Activated CD4-positive, alpha-beta memory T cell treated with anti-CD3 and anti-CD28 coated beads, Interleukin-2, amount 10 ng/mL, durations not matched to agents 7 days and 5 days (primary cell): ENCODE measurements at regions not wholly inside any gene's neighbourhood (a gene's known extent, or its start where the extent isn't known, plus 50 kb on each side); places are given as distances from the start of the nearest gene placed in this dataset.

Experiments
- CTCF ChIA-PET: fragments of 350-600 bp; sonication (Branson Sonifier 250); formaldehyde crosslinking; loops from one replicate; lab custom pipeline; 2021; ENCODE audit warnings: antibody characterized with exemption, inconsistent platforms; lab: Charles Lee
- POLR2A ChIA-PET: fragments of 350-600 bp; sonication (Branson Sonifier 250); formaldehyde crosslinking; loops from one replicate; lab custom pipeline; 2021; ENCODE audit warnings: antibody characterized with exemption; lab: Charles Lee
- DNase-seq: peaks from one replicate; pipeline ENCODE4 v3.0.0-alpha.2; 2020
- H3K27ac Mint-ChIP-seq: one replicate; pipeline ENCODE4 v1.8.0; 2021; ENCODE audit warnings: mild to moderate bottlenecking, mixed read lengths
- H3K27me3 Mint-ChIP-seq: one replicate; pipeline ENCODE4 v1.8.0; 2021; ENCODE audit warnings: mixed read lengths
- H3K36me3 Mint-ChIP-seq: one replicate; pipeline ENCODE4 v1.8.0; 2021; ENCODE audit warnings: low read depth, mixed read lengths
- H3K4me1 Mint-ChIP-seq: one replicate; pipeline ENCODE4 v1.8.0; 2021; ENCODE audit warnings: mixed read lengths
- H3K4me3 Mint-ChIP-seq: one replicate; pipeline ENCODE4 v1.8.0; 2021; ENCODE audit warnings: mild to moderate bottlenecking, mixed read lengths
- H3K9me3 Mint-ChIP-seq: one replicate; pipeline ENCODE4 v1.8.0; 2021; ENCODE audit warnings: mixed read lengths

DNA sequence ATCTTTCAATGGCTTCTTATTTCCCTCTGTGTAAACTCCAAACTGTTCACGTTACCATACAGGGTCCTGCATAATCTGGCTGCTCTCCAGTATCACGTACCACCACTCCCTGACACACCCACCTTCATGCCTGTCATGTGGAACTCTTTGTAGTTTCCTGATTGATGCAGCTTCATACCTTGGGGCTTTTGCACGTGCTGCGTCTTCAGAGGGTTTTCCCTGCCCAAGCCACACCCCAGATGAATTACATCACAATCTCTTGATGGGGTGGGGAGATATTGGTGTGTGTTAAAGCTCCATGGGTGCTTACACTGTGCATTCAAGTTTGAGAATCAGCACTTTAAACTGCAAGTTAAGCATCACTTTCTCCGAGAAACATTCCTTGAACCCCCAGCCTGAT lies 101.9 kb downstream of the CT47B1 start:
- no peaks in the 10 kb centered on the region for H3K27me3 Mint-ChIP-seq
- no peak overlapping the region for H3K27ac Mint-ChIP-seq
- ChIA-PET CTCF (no interaction called here), POLR2A (no interaction called here)
- no peaks in the 10 kb centered on the region for H3K36me3 Mint-ChIP-seq
- H3K9me3 Mint-ChIP-seq, result peaks cover 2% of the 10 kb centered on the region
- DNase-seq, result no peak
- no peaks in the 10 kb centered on the region for H3K4me1 Mint-ChIP-seq
- no peak overlapping the region for H3K4me3 Mint-ChIP-seq

DNA sequence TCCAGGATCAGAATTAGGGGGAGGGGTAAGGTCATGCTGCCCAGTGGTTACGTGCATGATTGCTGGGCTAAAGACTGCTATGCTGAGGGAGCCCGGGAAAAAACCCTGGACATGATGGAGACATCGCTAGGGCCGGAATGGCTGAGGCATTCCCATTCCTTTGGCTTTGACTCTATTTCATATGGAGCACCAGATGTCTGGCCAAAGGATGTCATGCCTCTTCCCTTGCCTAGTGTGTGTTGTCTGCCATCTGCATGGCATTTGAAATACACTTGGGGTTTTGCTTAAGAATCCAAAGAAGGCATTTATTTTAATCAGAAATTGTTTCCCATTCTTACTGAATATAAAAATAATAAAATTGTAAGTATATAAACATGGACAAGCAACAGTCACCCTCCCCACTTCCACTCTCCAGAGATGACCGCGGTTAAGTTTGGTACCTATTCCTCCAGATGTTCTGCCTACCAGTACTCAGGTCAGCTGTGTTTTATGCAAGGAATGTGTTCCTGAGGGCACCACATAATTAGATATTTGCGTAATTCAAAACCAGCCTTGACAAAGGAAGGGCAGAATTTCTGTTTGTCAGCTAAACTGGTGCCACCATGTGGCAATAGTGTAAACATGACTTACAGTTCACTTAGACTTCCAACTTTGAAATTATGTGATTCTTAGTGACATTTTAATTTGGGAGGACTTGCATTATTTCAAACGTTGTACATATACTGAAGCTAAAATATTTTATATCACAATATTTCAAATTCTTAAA lies 105.9 kb downstream of the CT47B1 start:
- Mint-ChIP-seq H3K4me1 (no peaks in the 10 kb centered on the region), H3K27ac (no peak overlapping the region), H3K36me3 (no peaks in the 10 kb centered on the region), H3K4me3 (no peak overlapping the region), H3K27me3 (no peaks in the 10 kb centered on the region), H3K9me3 (no peaks in the 10 kb centered on the region)
- CTCF ChIA-PET, result interaction anchor here (1.3 to 1.7 kb wide), 2 partner anchors 34 to 271 kb away, joined by 3 read pairs; no protein-coding TSS in a partner anchor
- POLR2A ChIA-PET, result no interaction called here
- no peak for DNase-seq

DNA sequence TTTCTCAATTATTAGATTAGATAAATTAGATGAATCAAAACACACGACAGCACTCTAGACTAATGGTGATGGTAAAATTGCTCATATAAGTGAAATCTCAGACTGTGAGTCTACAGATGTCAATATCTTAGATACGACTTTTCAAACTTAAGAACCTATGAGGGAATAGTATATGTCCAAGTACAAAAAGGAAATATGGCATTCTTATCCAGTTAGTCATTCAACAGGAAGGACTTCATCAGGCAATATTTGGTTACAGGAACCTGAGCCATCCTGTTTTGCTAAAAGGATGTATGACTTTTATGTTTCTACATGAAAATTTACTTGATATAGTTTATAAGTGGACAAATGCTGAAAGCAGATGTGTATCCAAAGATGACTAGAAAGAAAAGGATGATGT lies 107.0 kb downstream of the CT47B1 start:
- H3K27me3 Mint-ChIP-seq, result no peaks in the 10 kb centered on the region
- ChIA-PET POLR2A (no interaction called here), CTCF (interaction anchor here (1.7 kb wide), 1 partner anchor 270 kb away, joined by 3 read pairs; no protein-coding TSS in a partner anchor)
- H3K4me3 Mint-ChIP-seq, result no peak overlapping the region
- no peaks in the 10 kb centered on the region for H3K9me3 Mint-ChIP-seq
- no peaks in the 10 kb centered on the region for H3K36me3 Mint-ChIP-seq
- H3K4me1 Mint-ChIP-seq, result no peaks in the 10 kb centered on the region
- DNase-seq, result no peak
- no peak overlapping the region for H3K27ac Mint-ChIP-seq

DNA sequence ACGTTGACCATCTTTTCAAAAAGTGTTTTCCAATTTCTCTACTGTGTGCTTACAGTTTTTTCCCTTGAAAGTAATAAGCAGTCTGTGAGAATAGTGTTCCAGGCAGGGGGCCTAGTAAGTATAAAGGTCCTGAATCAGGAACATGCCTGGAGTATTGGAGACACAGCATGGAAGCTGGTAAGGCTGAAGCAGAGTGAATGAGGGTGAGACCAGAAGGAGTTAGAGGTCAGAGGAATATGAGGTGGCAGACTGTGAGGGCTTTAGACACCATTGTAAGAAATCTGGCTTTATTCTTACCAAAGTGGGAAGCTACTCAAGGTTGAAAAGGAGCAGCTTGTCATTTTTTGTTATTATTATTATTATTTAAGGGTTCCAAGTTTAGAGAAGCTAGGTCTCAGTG lies 107.4 kb downstream of the CT47B1 start:
- Mint-ChIP-seq H3K9me3 (no peaks in the 10 kb centered on the region), H3K4me3 (no peak overlapping the region), H3K27ac (no peak overlapping the region), H3K4me1 (no peaks in the 10 kb centered on the region), H3K36me3 (no peaks in the 10 kb centered on the region), H3K27me3 (no peaks in the 10 kb centered on the region)
- CTCF ChIA-PET, result interaction anchor here (1.7 kb wide), 1 partner anchor 269 kb away, joined by 3 read pairs; no protein-coding TSS in a partner anchor
- POLR2A ChIA-PET, result no interaction called here
- no peak for DNase-seq

DNA sequence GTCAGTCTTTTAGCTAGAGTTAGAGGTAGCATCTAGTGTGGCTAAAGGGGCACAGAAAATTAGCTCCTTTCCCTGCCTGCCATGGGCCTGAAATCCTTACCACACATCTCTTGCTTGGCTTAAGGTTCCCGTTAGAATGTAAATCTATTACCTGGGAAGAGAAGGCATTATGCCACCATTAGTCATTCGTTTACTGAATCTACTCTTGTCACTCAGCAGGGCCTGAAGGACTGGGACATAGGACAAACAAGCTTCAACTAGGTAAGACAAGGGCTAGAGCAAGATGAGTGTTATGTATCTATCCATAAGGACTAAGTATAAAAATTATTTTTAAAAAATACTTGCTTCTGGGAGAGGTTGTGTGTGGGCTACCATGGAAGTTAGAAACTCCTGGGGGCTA lies 112.4 kb downstream of the CT47B1 start:
- H3K4me3 Mint-ChIP-seq, result no peak overlapping the region
- no peak for DNase-seq
- no peaks in the 10 kb centered on the region for H3K27me3 Mint-ChIP-seq
- no peak overlapping the region for H3K27ac Mint-ChIP-seq
- H3K36me3 Mint-ChIP-seq, result no peaks in the 10 kb centered on the region
- CTCF ChIA-PET, result no interaction called here
- H3K4me1 Mint-ChIP-seq, result no peaks in the 10 kb centered on the region
- POLR2A ChIA-PET, result no interaction called here
- H3K9me3 Mint-ChIP-seq, result no peaks in the 10 kb centered on the region

DNA sequence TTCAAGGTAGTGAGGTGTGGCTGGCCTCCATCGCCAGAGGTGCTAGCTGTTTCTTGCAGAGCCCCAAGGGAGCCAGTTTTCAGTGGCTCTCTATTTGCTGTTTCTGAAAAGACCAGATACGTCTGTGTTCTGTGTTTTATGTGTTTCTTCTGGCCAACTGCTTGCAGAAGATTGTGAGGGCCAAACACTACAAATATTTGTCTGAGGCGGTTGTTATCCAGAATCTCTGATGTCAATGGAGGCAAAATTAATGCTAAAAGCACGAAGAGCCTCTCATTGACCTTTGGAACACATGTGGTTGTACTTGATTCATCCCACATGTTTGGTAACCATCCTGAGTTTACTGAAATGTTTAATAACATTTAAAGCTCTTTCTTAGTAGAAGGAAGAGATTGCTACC lies 113.9 kb downstream of the CT47B1 start:
- H3K4me1 Mint-ChIP-seq, result no peaks in the 10 kb centered on the region
- H3K36me3 Mint-ChIP-seq, result no peaks in the 10 kb centered on the region
- CTCF ChIA-PET, result no interaction called here
- no peak overlapping the region for H3K27ac Mint-ChIP-seq
- POLR2A ChIA-PET, result no interaction called here
- H3K9me3 Mint-ChIP-seq, result no peaks in the 10 kb centered on the region
- H3K4me3 Mint-ChIP-seq, result no peak overlapping the region
- H3K27me3 Mint-ChIP-seq, result no peaks in the 10 kb centered on the region
- no peak for DNase-seq

DNA sequence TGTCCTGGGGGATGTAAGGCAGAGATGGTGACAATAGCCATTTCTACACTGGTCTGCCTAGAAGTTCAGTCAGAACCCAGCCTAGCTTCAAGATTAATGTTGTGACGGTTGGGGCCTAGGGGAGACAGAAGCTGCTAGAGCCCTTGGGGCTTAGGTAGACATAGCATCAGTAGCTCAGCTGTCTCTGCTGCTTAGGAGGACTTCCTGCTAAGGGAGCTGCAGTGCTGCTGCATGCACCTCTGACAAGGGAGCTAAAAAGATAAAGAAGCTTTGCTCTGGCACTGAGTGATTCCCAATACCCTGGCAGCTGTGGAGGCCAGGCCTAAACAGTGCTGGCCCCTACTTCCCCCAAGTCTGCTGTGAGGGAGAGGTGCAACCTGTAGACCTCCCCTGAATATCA lies 116.0 kb downstream of the CT47B1 start:
- no peaks in the 10 kb centered on the region for H3K9me3 Mint-ChIP-seq
- peaks cover 7% of the 10 kb centered on the region for H3K4me1 Mint-ChIP-seq
- DNase-seq, result no peak
- CTCF ChIA-PET, result no interaction called here
- no peaks in the 10 kb centered on the region for H3K27me3 Mint-ChIP-seq
- H3K36me3 Mint-ChIP-seq, result no peaks in the 10 kb centered on the region
- no peak overlapping the region for H3K27ac Mint-ChIP-seq
- POLR2A ChIA-PET, result no interaction called here
- no peak overlapping the region for H3K4me3 Mint-ChIP-seq

DNA sequence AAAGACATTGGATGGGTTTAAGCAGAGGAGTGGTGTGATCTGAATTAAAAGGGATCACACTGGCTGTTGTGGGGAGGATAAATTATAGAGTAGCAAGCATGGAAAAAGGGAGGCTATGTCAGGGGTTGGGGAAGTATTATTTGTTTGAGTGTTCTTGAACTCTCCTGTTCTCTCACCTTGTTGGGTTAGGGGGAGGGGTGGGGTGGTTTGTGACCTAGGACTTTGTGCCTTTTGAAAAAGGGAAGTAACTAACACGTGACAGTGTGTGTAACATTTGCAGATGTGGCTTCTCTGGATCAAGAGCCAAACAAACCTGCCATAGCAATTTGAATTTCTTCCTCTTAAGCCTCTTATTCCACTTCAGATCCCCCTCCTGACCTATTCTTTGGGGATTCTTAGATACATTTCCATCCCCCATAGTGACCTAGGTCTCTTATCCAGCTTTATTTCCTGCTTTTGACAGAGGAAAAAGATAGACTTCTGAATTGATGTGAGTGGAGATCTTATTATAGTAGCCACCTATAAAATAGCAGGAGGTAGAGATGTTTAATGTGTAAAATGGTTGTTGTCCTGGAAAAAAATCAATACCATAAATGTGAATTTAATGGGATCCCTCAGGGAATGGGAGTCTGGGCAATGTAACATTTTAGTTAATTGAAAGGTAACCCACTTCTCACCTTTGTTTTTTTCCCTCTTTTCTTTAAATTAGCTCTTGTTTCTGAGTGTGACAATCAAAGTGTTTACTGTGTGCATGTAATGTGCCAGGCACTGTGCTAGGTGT lies 120.4 kb downstream of the CT47B1 start:
- Mint-ChIP-seq H3K4me3 (no peak overlapping the region), H3K36me3 (no peaks in the 10 kb centered on the region), H3K27me3 (no peaks in the 10 kb centered on the region), H3K27ac (no peak overlapping the region), H3K4me1 (peaks cover 14% of the 10 kb centered on the region), H3K9me3 (no peaks in the 10 kb centered on the region)
- CTCF ChIA-PET, result no interaction called here
- DNase-seq, result no peak
- POLR2A ChIA-PET, result no interaction called here

DNA sequence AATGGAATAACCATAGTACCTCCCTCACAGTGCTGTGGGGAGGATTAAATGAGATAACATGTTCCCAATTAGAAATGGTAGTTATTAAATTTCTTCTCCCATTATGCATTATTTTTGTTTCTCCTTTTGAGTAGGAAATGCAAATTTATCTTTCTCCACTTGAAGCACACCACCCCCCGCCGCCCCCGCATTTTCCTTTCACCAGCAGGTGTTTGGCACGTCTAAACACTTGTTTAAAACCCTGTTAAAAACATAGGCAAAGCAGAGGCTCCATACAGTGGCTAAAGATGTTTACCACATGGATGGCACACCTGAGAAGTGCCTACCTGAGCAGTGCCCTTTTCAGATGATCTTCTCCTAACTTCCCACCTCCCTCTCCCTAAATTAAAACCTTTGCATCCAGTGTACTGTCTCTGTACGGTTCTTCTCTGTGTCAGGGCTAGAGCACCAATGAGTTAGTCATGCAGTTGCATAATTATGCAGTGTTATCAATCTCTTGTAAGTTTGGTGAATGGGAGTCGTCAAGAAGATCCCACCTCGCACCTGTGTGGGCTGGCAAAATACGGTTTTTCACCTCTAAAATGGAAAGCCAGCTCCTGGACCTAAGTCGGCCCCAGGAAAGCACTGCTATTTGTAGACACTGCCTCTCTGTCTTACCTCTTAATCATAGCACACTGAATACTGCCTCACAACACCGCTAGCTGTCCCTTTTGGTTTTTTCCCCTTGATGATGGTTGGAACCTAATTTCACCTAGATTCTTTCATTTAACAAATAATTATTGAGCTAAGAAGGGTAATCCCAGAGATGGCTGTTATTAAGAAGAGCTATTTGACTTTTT lies 122.0 kb downstream of the CT47B1 start:
- no peak for DNase-seq
- no peak overlapping the region for H3K4me3 Mint-ChIP-seq
- POLR2A ChIA-PET, result no interaction called here
- no peaks in the 10 kb centered on the region for H3K9me3 Mint-ChIP-seq
- CTCF ChIA-PET, result no interaction called here
- no peak overlapping the region for H3K27ac Mint-ChIP-seq
- peaks cover 20% of the 10 kb centered on the region for H3K4me1 Mint-ChIP-seq
- H3K27me3 Mint-ChIP-seq, result no peaks in the 10 kb centered on the region
- H3K36me3 Mint-ChIP-seq, result no peaks in the 10 kb centered on the region

DNA sequence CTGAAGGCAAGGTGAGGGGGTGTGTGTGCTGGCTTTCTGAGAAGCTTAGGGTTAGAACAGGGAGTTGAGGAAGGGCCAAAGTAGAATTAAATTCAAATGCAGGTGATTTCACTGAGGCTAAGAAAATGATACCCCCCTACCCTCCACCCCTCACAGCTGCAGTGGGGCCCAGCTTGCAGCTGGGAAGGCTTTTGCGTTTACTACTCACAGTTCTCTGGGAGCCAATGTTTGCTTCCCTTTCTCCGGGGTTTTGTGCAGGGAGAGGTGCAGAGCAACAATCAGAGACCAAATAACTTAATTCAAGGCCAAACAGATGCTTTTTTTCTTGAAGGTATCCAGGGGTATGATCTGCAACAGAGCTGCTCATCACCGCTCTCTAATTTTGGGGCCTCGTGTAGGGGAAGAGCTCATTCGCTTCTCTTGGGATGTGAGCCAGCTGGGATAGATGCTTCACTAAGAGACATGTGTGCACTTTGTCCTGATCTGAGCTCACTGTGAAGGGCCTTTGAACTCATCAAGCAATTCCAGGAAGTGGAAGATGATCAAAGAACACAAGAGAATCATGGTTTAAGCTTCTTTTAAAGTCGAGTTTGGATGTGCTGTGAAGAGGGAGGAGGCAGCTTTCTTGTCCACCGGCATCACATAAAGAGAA lies 122.7 kb upstream of the C1GALT1C1 start:
- no peaks in the 10 kb centered on the region for H3K36me3 Mint-ChIP-seq
- H3K4me3 Mint-ChIP-seq, result no peak overlapping the region
- no peak for DNase-seq
- CTCF ChIA-PET, result no interaction called here
- POLR2A ChIA-PET, result no interaction called here
- H3K9me3 Mint-ChIP-seq, result no peaks in the 10 kb centered on the region
- no peaks in the 10 kb centered on the region for H3K27me3 Mint-ChIP-seq
- H3K27ac Mint-ChIP-seq, result no peak overlapping the region
- peaks cover 20% of the 10 kb centered on the region for H3K4me1 Mint-ChIP-seq

DNA sequence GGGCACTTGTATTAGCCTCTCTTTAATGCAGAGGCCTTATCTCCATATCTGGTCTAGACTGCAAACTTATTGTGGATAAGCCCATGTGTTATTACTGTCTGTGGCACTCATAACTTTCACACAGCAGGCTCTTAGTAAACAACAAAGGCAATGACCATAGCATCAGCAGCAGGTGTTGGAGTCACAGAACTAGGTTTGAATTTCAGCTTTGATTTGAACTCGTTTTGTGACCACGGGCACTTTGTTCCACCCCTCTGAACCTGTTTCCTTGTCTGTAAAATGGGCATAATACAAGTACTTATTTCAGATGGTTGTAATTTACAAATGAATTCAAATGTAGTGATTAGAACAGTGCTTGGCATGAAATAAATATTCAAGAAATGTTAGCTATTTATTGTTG lies 121.8 kb upstream of the C1GALT1C1 start:
- no peaks in the 10 kb centered on the region for H3K27me3 Mint-ChIP-seq
- CTCF ChIA-PET, result no interaction called here

DNA sequence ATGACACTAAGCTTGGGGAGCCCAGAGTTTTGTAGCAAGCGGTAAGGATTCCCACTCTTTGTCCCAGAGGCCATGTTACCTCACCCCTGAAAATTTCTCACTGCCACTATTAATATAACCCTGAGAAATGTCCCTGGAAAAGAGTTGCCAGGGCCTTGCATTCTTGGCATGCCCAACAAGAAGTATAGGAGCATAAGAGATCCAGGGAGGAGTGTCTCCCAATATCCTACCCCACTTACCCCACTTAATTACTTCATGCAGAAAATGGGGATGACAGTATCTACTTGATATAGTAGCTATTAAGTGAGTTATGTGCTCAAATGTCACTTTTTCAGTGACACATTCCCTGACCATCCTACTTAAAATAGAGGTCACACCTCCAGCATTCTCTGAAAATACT lies 120.5 kb upstream of the C1GALT1C1 start:
- CTCF ChIA-PET, result no interaction called here
- Mint-ChIP-seq H3K4me3 (no peak overlapping the region), H3K4me1 (peaks cover 20% of the 10 kb centered on the region), H3K9me3 (peaks cover 2% of the 10 kb centered on the region), H3K36me3 (no peaks in the 10 kb centered on the region), H3K27me3 (no peaks in the 10 kb centered on the region), H3K27ac (no peak overlapping the region)
- POLR2A ChIA-PET, result no interaction called here
- DNase-seq, result no peak

More for the DNA sequence above, 121.8 kb upstream of the C1GALT1C1 start:
- H3K4me1 Mint-ChIP-seq, result peaks cover 20% of the 10 kb centered on the region
- POLR2A ChIA-PET, result no interaction called here
- no peak overlapping the region for H3K4me3 Mint-ChIP-seq
- H3K27ac Mint-ChIP-seq, result no peak overlapping the region
- no peak for DNase-seq
- no peaks in the 10 kb centered on the region for H3K36me3 Mint-ChIP-seq
- no peaks in the 10 kb centered on the region for H3K9me3 Mint-ChIP-seq
